Endothelial cell of umbilical vein (primary cell): ENCODE measurements at regions not wholly inside any gene's neighbourhood (a gene's known extent, or its start where the extent isn't known, plus 50 kb on each side); places are given as distances from the start of the nearest gene placed in this dataset.

Experiments
- BruUV-seq: library from RNA; stranded (reverse); fragments of 400-500 nt; replicated peaks from 2 replicates; lab custom pipeline; 2021; lab: Mats Ljungman, UMichigan
- CTCF ChIA-PET: fragments of 300-600, 350-600 bp; sonication (Branson Sonifier 250); formaldehyde crosslinking; loops from one replicate; lab custom pipeline; 2021; ENCODE audit warnings: antibody characterized with exemption, inconsistent platforms; lab: Charles Lee
- POLR2A ChIA-PET: fragments of 300-600, 350-600 bp; sonication (Branson Sonifier 250); formaldehyde crosslinking; loops from one replicate; lab custom pipeline; 2021; ENCODE audit warnings: antibody characterized with exemption, inconsistent platforms; lab: Charles Lee
- DNase-seq: peaks from one replicate; pipeline ENCODE4 v3.0.0-alpha.2; 2011; ENCODE audit warnings: low read depth, low spot score
- FAIRE-seq: peaks from 2 replicates; lab custom pipeline; 2011; peaks lifted over from hg19 to GRCh38; lab: Jason Lieb, UNC
- H2AFZ ChIP-seq: 2 replicates; pipeline ENCODE4 v1.6.0; 2012; ENCODE audit warnings: low read depth, low read length, control low read depth, inconsistent platforms
- H3K27ac ChIP-seq: 2 replicates; pipeline ENCODE4 v1.5.1; 2011; ENCODE audit warnings: low read depth, mild to moderate bottlenecking, control low read depth, low read length, moderate library complexity; ENCODE audit not compliant: insufficient read depth
- H3K27me3 ChIP-seq, 2 experiments: 2 replicates each; pipeline versions ENCODE4 v1.6.0 to v1.6.1; 2011; ENCODE audit warnings: low read length in 2 of 2, mixed read lengths in 1 of 2; ENCODE audit not compliant: control insufficient read depth in 2 of 2, insufficient read depth in 2 of 2
- H3K36me3 ChIP-seq, 2 experiments: 2 replicates in 1 of 2; 3 replicates in 1 of 2; pipeline ENCODE4 v1.5.1; 2011; ENCODE audit warnings: low read length in 2 of 2, mild to moderate bottlenecking in 1 of 2, moderate library complexity in 1 of 2; ENCODE audit not compliant: control insufficient read depth in 2 of 2, insufficient read depth in 2 of 2; ENCODE audit errors: extremely low read depth in 1 of 2
- H3K4me1 ChIP-seq: 3 replicates; pipeline ENCODE4 v1.5.1; 2011; ENCODE audit warnings: mild to moderate bottlenecking, low read length; ENCODE audit not compliant: control insufficient read depth, insufficient read depth; ENCODE audit errors: extremely low read depth
- H3K4me2 ChIP-seq: 2 replicates; pipeline ENCODE4 v1.6.1; 2011; ENCODE audit warnings: low read length, control low read depth, mixed read lengths; ENCODE audit not compliant: insufficient read depth
- H3K4me3 ChIP-seq, 3 experiments: fragments of 200-600 bp in 1 of 3; sonication (generic), shearing (Covaris generic) in 1 of 3; replicated peaks in 1 of 3; 2 replicates each; pipeline ENCODE4 v1.5.1; 2011 to 2016; ENCODE audit warnings: control low read depth in 3 of 3, low read length in 3 of 3, mild to moderate bottlenecking in 2 of 3, inconsistent platforms in 1 of 3, low read depth in 1 of 3, moderate library complexity in 1 of 3; ENCODE audit not compliant: insufficient read depth in 1 of 3
- H3K79me2 ChIP-seq: 2 replicates; pipeline ENCODE4 v1.6.0; 2012; ENCODE audit warnings: low read length, inconsistent platforms; ENCODE audit not compliant: control insufficient read depth, insufficient read depth
- H3K9ac ChIP-seq: replicated peaks from 2 replicates; pipeline ENCODE3; 2011; ENCODE audit warnings: low read length, control low read depth; ENCODE audit not compliant: insufficient read depth; ENCODE audit errors: extremely low read depth
- H3K9me1 ChIP-seq: replicated peaks from 3 replicates; pipeline ENCODE4 v1.6.0; 2011; ENCODE audit warnings: mild to moderate bottlenecking, low read length; ENCODE audit not compliant: control insufficient read depth, insufficient read depth; ENCODE audit errors: extremely low read depth
- H3K9me3 ChIP-seq: replicated peaks from 2 replicates; pipeline ENCODE4 v1.5.1; 2012; ENCODE audit warnings: low read length, inconsistent platforms; ENCODE audit not compliant: control insufficient read depth, insufficient read depth
- H4K20me1 ChIP-seq: replicated peaks from 2 replicates; pipeline ENCODE3; 2011; ENCODE audit warnings: mild to moderate bottlenecking, low read length; ENCODE audit not compliant: control insufficient read depth, insufficient read depth; ENCODE audit errors: extremely low read depth
- EZH2 ChIP-seq: IDR thresholded peaks from 2 replicates; pipeline ENCODE4 v1.6.1; 2012; ENCODE audit warnings: borderline replicate concordance, low read depth, mild to moderate bottlenecking, moderate library complexity, low read length, inconsistent platforms; ENCODE audit not compliant: severe bottlenecking
- FOS ChIP-seq: IDR thresholded peaks from 2 replicates; pipeline ENCODE4 v1.6.1; 2011; ENCODE audit warnings: mild to moderate bottlenecking, low read length, moderate library complexity, borderline replicate concordance; ENCODE audit not compliant: insufficient read depth
- GATA2 ChIP-seq: IDR thresholded peaks from 2 replicates; pipeline ENCODE4 v1.7.0; 2011; ENCODE audit warnings: low read depth, mild to moderate bottlenecking, moderate library complexity, mixed read lengths, low read length; ENCODE audit not compliant: insufficient read length, insufficient read depth
- JUN ChIP-seq: IDR thresholded peaks from 2 replicates; pipeline ENCODE4 v1.6.1; 2011; ENCODE audit warnings: borderline replicate concordance, low read depth; ENCODE audit not compliant: insufficient read length, insufficient read depth
- MYC ChIP-seq: IDR thresholded peaks from one replicate; pipeline ENCODE4 v1.6.1; 2011; ENCODE audit warnings: mild to moderate bottlenecking, low read depth, low read length
- POLR2A ChIP-seq: IDR thresholded peaks from 2 replicates; pipeline ENCODE4 v1.6.1; 2012; ENCODE audit warnings: low read depth, mild to moderate bottlenecking, control low read depth, low read length
- POLR2AphosphoS5 ChIP-seq: IDR thresholded peaks from 2 replicates; pipeline ENCODE4 v1.6.1; 2012; ENCODE audit warnings: low read depth, mild to moderate bottlenecking, control low read depth, low read length, moderate library complexity; ENCODE audit not compliant: insufficient read depth
- dilution Hi-C: fragments of 300-500 bp; cut with MboI; formaldehyde crosslinking; loops from one replicate; pipeline ENCODE4 v1.15.0; 2019; ENCODE audit warnings: low sequenced_read_pairs; ENCODE audit not compliant: extremely low pct_ligation_motif_present
- intact Hi-C: fragments of 100-400 bp; cut with micrococcal nuclease; formaldehyde crosslinking; loops from one replicate; pipeline ENCODE4 v1.10.0; 2022
- TF ChIP-seq, protein P1 (sequence below), 2 donors: IDR thresholded peaks; 1 replicate in 1 of 2; 2 replicates in 1 of 2; pipeline ENCODE4 v1.5.1; 2011; ENCODE audit warnings: low read length in 2 of 2, mild to moderate bottlenecking in 2 of 2, moderate library complexity in 2 of 2, control low read depth in 1 of 2, inconsistent platforms in 1 of 2, low read depth in 1 of 2; ENCODE audit not compliant: insufficient read depth in 1 of 2; ENCODE audit errors: extremely low read depth in 1 of 2
- TF ChIP-seq, protein P2 (sequence below): IDR thresholded peaks from 2 replicates; pipeline ENCODE4 v1.6.1; 2011; ENCODE audit not compliant: insufficient read depth, insufficient read length

DNA sequence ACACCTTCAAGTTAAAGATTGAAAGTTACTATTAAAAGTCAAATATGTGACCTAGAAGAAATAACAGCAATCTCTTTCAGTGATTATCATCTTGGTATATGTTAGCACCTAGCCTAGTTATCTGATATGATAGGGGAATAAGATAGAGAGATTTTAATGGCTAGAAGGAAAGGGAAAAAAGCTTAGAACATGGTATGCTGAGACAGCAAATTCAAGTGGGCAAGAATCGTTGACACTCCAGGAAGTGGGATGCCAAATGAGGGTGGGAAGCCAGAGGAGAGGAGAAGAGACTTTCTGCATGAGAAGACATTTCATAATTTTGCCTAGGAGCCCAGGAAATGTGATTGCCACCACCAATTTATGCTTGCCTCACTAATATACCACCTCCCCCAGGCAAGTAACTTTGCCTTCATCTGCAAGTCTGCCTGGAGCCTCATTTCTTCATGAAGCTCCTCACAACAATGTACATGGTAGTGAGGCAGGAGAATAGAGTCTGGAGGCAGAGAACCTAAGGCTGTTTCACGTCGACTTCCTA is 504.9 kb downstream of the TNS1 start:
- Histone ChIP-seq H3K36me3 (no peaks in the 10 kb centered on the region), H3K4me3 (no peak overlapping the region), H4K20me1 (no peaks in the 10 kb centered on the region), H3K4me2 (no peak overlapping the region), H2AFZ (no peak overlapping the region), H3K9me1 (no peaks in the 10 kb centered on the region), H3K9ac (no peak overlapping the region), H3K27me3 (no peaks in the 10 kb centered on the region), H3K4me1 (no peaks in the 10 kb centered on the region), H3K9me3 (no peaks in the 10 kb centered on the region), H3K79me2 (no peaks in the 10 kb centered on the region), H3K27ac (no peak overlapping the region)
- TF ChIP-seq MYC: no peak
- TF ChIP-seq FOS: no peak
- TF ChIP-seq JUN: no peak
- no peak for TF ChIP-seq EZH2
- no peak for TF ChIP-seq POLR2A
- TF ChIP-seq, protein P1, sequence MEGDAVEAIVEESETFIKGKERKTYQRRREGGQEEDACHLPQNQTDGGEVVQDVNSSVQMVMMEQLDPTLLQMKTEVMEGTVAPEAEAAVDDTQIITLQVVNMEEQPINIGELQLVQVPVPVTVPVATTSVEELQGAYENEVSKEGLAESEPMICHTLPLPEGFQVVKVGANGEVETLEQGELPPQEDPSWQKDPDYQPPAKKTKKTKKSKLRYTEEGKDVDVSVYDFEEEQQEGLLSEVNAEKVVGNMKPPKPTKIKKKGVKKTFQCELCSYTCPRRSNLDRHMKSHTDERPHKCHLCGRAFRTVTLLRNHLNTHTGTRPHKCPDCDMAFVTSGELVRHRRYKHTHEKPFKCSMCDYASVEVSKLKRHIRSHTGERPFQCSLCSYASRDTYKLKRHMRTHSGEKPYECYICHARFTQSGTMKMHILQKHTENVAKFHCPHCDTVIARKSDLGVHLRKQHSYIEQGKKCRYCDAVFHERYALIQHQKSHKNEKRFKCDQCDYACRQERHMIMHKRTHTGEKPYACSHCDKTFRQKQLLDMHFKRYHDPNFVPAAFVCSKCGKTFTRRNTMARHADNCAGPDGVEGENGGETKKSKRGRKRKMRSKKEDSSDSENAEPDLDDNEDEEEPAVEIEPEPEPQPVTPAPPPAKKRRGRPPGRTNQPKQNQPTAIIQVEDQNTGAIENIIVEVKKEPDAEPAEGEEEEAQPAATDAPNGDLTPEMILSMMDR (IDR thresholded peaks at IDR 0.05; ENCODE audit: extremely low read depth in 1 of 2, insufficient read depth in 1 of 2, low read depth in 1 of 2, low read length in 2 of 2): no peak
- TF ChIP-seq GATA2: no peak
- BruUV-seq: no TSS peak
- no peak for DNase-seq
- CTCF ChIA-PET: no interaction called here
- intact Hi-C loops (no loop called here), dilution Hi-C loops (loop anchor here (25.0 kb wide), 1 partner anchor 336 kb away; no protein-coding TSS in a partner anchor)
- POLR2A ChIA-PET: no interaction called here
- FAIRE-seq: no peak

DNA sequence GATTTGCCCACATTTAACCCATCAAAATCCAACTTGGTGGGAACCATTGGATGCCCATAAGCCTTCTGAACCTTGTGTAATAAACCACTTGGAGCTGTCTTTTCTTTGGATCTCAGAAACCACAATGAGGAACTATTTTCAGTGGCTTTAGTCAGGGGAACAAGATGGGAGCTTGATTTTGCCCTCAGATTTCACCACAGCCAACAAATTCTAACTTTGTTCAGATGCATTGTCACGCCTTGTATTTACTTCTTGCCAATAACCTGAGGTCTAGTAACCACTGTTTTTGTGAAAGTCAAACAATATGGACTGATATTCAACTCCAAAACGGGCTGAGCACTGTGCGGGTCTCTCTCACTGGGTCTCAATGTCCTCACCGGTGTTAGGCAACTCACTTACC is 508.2 kb downstream of the TNS1 start:
- ChIA-PET POLR2A (no interaction called here), CTCF (no interaction called here)
- no peaks in the 10 kb centered on the region for H3K4me1 ChIP-seq
- no peak for FAIRE-seq
- no peak overlapping the region for H3K9ac ChIP-seq
- intact Hi-C loops (no loop called here), dilution Hi-C loops (loop anchor here (25.0 kb wide), 1 partner anchor 332 kb away; no protein-coding TSS in a partner anchor)
- H3K9me3 ChIP-seq: no peaks in the 10 kb centered on the region
- TF ChIP-seq, protein P2, sequence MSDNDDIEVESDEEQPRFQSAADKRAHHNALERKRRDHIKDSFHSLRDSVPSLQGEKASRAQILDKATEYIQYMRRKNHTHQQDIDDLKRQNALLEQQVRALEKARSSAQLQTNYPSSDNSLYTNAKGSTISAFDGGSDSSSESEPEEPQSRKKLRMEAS: no peak
- no peak for TF ChIP-seq JUN
- no peak for TF ChIP-seq GATA2
- no peak for TF ChIP-seq FOS
- TF ChIP-seq MYC: no peak
- no peak for TF ChIP-seq POLR2AphosphoS5
- no peak for TF ChIP-seq POLR2A
- TF ChIP-seq, protein P1 (IDR thresholded peaks at IDR 0.05; ENCODE audit: extremely low read depth in 1 of 2, insufficient read depth in 1 of 2, low read depth in 1 of 2, low read length in 2 of 2): no peak
- TF ChIP-seq EZH2: no peak
- H3K36me3 ChIP-seq: no peaks in the 10 kb centered on the region
- H3K9me1 ChIP-seq: no peaks in the 10 kb centered on the region
- H2AFZ ChIP-seq: no peak overlapping the region
- H3K4me2 ChIP-seq: no peak overlapping the region
- DNase-seq: no peak
- no peaks in the 10 kb centered on the region for H3K79me2 ChIP-seq
- no peaks in the 10 kb centered on the region for H3K27me3 ChIP-seq
- H4K20me1 ChIP-seq: no peaks in the 10 kb centered on the region
- H3K4me3 ChIP-seq: no peak overlapping the region
- no TSS peak for BruUV-seq
- H3K27ac ChIP-seq: no peak overlapping the region
